GM21526 (cell line): ENCODE measurements at regions not wholly inside any gene's neighbourhood (a gene's known extent, or its start where the extent isn't known, plus 50 kb on each side); places are given as distances from the start of the nearest gene placed in this dataset.
"Not testable (repeated sequence)": the region's sequence is repeated elsewhere in the genome, so short reads cannot be mapped to it uniquely, and the experiment has no call there.

ENCODE experiments used
- ATAC-seq: cut with Tn5 transposase; IDR thresholded peaks from one replicate; pipeline ENCODE4 v1.9.1; 2021; ENCODE audit warnings: moderate library complexity; ENCODE audit not compliant: unreplicated experiment, low FRiP score

DNA sequence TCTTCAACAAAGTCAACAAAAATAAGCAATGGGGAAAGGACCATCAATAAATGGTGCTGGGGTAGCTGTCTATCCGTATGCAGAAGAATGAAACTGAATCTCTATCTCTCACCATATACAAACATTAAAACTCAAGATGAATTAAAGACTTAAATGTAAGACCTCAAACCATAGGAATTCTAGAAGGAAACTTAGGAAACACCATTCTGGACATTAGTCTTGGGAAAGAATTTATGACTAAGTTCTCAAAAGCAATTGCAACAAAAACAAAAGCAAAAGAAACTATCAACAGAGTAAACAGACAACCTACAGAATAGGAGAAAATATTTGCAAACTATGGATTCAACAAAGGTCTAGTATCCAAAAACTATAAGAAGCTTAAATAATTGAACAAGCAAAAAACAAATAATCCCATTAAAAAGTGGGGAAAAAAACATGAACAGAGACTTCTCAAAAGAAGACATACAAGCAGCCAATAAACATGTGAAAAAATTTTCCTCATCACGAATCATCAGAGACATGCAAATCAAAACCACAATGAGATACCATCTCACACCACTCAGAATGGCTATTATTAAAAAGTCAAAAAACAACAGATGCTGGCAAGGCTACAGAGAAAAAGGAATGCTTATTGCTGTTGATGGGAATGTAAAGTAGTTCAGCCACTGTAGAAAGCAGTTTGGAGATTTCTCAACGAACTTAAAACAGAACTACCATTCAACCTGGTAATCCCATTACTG is 266.1 kb upstream of the DAAM1 start:
- not testable (repeated sequence) for ATAC-seq

- ATAC-seq: no peak
Measured at GRCh38 chr14:58923751-58924405, 264.6 kb upstream of the DAAM1 start.

DNA sequence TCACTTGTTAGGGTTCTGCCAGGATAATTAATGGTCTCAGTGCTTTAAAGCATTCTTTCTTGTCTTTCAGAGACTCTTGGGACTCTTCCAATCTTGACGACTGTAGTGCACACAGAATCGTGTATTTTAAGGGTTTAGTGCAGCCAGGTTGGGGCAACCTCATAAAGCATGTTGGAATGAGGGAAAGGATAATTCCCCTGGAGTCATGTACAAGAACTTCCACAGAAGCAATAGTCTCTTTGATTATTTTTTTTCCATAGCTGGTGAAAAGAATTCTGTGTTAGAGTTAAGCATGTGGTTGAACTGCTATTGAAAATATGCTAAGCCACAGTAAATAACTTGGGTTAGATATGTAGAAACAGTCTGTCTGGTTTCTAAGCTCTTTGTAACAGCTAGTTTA is 246.8 kb upstream of the DAAM1 start:
- ATAC-seq: no peak

GRCh38 chr14:58942516-58942915 is 246.0 kb upstream of the DAAM1 start:
- ATAC-seq: no peak

DNA sequence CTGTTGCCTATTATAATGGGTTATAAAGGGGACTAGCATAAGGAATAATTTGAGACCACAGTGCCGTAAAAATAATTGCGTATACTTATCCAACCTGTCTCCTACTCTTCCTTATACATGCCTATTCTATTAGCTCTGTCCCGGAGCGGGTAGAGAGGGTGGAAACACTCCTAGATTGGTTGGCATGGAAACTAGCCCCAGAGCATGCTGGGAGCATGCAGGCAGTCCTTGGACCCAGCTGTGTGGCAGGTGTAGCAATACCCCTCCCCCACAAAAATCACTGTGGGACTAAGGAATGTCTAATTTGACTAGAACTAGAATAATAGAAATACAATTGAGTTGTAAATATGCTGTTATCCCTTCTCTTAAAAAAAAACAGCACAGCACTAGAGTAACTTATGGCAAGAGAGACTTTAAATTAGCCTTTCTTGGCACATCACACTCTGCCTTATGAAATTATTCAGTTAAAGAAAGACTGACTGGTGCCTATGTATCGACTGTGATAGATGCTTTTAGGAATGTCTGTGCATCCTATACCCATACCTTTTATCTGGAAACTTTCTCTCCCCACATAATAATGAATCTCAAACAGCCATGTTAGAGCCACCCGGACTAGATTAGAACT is 244.0 kb upstream of the DAAM1 start:
- ATAC-seq: no peak

- ATAC-seq: no peak
Measured at GRCh38 chr14:58944968-58945356, 243.5 kb upstream of the DAAM1 start.

GRCh38 chr14:58946431-58946830 is 242.0 kb upstream of the DAAM1 start:
- no peak for ATAC-seq

GRCh38 chr14:58947156-58947555 is 241.3 kb upstream of the DAAM1 start:
- ATAC-seq: no peak

DNA sequence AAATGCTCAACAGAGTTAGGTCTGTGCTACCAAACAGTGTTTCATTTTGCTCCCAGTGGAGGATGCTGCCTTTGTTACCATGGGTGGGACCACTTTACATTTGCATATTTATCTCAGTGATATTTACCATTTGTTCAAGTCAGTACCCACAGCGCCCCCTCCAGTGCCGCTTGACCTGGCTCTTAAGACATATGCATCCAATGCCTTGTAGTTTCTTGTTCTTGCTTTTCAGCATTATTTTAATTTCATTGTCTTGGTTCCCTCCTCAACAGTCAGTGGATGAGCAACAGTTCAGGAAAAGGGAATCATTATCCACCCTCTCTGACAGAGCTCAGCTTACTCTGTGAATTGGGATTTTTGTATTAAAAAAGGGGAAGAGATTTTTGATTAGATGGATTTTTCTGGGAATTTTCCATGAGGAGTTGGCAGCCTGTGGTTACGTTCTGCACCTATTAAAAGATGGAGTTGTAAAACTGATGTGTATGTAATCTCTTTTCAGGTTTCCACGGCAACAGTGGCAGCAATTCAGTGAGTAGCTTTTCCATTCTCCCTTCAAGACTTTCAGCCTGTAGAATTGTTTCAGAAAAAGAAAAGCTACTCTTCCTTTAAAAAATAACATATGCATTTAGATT is 240.5 kb upstream of the DAAM1 start:
- no peak for ATAC-seq

GRCh38 chr14:58950555-58950954 is 237.9 kb upstream of the DAAM1 start:
- ATAC-seq: no peak

- no peak for ATAC-seq
Measured at GRCh38 chr14:58951143-58951542, 237.3 kb upstream of the DAAM1 start.

- no peak for ATAC-seq
Measured at GRCh38 chr14:58954052-58954451, 234.4 kb upstream of the DAAM1 start.

GRCh38 chr14:58954901-58955861 is 233.3 kb upstream of the DAAM1 start:
- no peak for ATAC-seq

GRCh38 chr14:58961045-58961731 is 227.3 kb upstream of the DAAM1 start:
- no peak for ATAC-seq

GRCh38 chr14:58963873-58964597 is 224.4 kb upstream of the DAAM1 start:
- no peak for ATAC-seq

GRCh38 chr14:58964598-58964928 is 223.9 kb upstream of the DAAM1 start:
- no peak for ATAC-seq

- no peak for ATAC-seq
Measured at GRCh38 chr14:58965601-58966000, 222.9 kb upstream of the DAAM1 start.

DNA sequence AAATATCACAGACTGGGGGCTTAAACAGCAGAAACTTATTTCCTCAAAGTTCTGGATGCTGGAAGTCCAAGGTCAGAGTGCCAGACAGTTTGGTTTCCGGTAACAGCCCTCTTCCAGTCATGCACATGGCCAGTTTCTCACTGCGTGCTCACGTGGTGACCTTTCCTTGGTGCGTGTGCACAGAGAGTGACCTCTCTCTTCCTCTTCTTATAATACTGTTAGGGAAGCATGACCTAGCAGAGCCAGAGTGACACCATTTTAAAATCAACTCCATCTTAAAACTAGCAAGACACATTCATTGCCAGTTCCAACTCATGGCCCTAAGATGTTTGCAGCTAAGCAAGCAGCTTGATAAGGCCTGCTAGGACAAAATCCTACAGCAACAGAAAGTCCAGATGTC is 221.5 kb upstream of the DAAM1 start:
- no peak for ATAC-seq
